Fibroblast of the aortic adventitia (primary cell): ENCODE measurements at regions not wholly inside any gene's neighbourhood (a gene's known extent, or its start where the extent isn't known, plus 50 kb on each side); places are given as distances from the start of the nearest gene placed in this dataset.

ENCODE experiments used
- DNase-seq: peaks from one replicate; pipeline ENCODE4 v3.0.0-alpha.2; 2010; ENCODE audit warnings: low read depth
- H3K4me3 ChIP-seq: 2 replicates; pipeline ENCODE4 v1.5.1; 2011; ENCODE audit warnings: low read depth, mild to moderate bottlenecking, control low read depth, low read length, moderate library complexity
- CTCF ChIP-seq: IDR thresholded peaks from 2 replicates; pipeline ENCODE4 v1.5.1; 2011; ENCODE audit warnings: mild to moderate bottlenecking, low read length, control low read depth, inconsistent platforms; ENCODE audit not compliant: insufficient read depth

GRCh38 chr4:72924814-72925213 is 144.7 kb downstream of the COX18 start:
- H3K4me3 ChIP-seq: no peak overlapping the region
- DNase-seq: no peak
- no peak for TF ChIP-seq CTCF

- TF ChIP-seq CTCF: no peak
- H3K4me3 ChIP-seq: no peak overlapping the region
- DNase-seq: no peak
These were observed 149.6 kb downstream of the COX18 start for GRCh38 chr4:72919937-72920336.

GRCh38 chr4:72919464-72919863 is 150.1 kb downstream of the COX18 start:
- DNase-seq: no peak
- TF ChIP-seq CTCF: no peak

GRCh38 chr4:72918362-72918761 is 151.2 kb downstream of the COX18 start:
- H3K4me3 ChIP-seq: no peak overlapping the region
- DNase-seq: no peak
- no peak for TF ChIP-seq CTCF

More at GRCh38 chr4:72919464-72919863, 150.1 kb downstream of the COX18 start:
- no peak overlapping the region for H3K4me3 ChIP-seq

GRCh38 chr4:72911316-72911715 is 158.2 kb downstream of the COX18 start:
- no peak for TF ChIP-seq CTCF
- DNase-seq: no peak
- no peak overlapping the region for H3K4me3 ChIP-seq

GRCh38 chr4:72909461-72909860 is 160.1 kb downstream of the COX18 start:
- DNase-seq: peak; percentile 34
- no peak overlapping the region for H3K4me3 ChIP-seq
- TF ChIP-seq CTCF: peak; percentile 47

- no peak overlapping the region for H3K4me3 ChIP-seq
- no peak for DNase-seq
- no peak for TF ChIP-seq CTCF
These were observed 167.2 kb downstream of the COX18 start for GRCh38 chr4:72902354-72902753.
